ENCODE measurements at regions not wholly inside any gene's neighbourhood (a gene's known extent, or its start where the extent isn't known, plus 50 kb on each side); places are given as distances from the start of the nearest gene placed in this dataset.

DNA sequence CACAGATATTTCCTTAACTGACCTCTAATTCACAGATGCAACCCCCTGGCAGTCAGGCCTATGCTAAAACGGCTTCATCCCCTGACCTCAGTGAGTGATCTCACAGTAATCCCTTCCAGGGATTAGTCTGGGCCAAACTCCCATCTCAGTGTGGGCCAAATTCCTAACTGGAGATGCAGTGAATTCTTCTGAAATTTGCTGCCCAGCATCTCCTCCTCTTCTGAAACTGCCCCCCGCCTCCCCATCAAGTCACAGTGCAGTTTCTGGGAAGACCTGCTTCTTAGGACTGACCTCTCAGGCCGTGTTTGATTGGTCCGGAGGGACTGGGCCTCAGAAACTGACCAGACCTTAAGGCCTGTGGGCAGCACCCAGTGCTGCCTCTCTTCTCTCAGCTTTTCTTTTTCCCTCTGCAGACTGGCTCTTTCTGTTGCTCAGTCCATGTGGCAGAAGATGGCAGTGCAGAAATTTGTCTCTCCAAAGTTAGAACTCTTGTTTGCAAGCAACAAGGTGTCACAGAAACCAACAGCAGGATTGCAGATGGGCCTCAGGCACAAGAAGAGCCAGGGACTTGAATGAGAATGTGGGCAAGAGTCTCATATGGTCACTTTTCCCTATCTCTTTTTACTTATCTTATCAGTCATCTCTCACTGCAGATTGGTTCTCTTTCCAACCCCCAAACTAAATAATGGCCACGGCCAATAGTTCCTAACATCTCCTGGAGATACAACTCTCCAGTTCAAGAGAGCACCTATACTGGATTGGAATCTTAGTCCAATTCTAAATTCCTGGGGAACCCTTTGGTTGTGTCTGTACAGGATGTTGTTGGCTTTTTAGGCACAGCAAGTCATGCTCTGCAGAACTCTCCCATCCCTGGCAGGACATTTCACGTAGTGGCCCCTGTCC is 95.5 kb upstream of the RALGPS2 start:
- TF ChIP-seq CTCF (IDR thresholded peaks at IDR 0.05) = peak; percentile 16
- Mint-ChIP-seq H3K27me3 (ENCODE audit: unreplicated experiment) (no peaks in the 10 kb centered on the region), H3K27ac (ENCODE audit: unreplicated experiment) (peak overlapping the region; percentile 85), H3K4me3 (ENCODE audit: unreplicated experiment) (no peak overlapping the region), H3K36me3 (ENCODE audit: unreplicated experiment) (no peaks in the 10 kb centered on the region), H3K4me1 (ENCODE audit: unreplicated experiment) (peaks cover 23% of the 10 kb centered on the region), H3K9me3 (ENCODE audit: unreplicated experiment) (no peaks in the 10 kb centered on the region)
- no peak for DNase-seq (ENCODE audit: extremely low spot score, unreplicated experiment)

DNA sequence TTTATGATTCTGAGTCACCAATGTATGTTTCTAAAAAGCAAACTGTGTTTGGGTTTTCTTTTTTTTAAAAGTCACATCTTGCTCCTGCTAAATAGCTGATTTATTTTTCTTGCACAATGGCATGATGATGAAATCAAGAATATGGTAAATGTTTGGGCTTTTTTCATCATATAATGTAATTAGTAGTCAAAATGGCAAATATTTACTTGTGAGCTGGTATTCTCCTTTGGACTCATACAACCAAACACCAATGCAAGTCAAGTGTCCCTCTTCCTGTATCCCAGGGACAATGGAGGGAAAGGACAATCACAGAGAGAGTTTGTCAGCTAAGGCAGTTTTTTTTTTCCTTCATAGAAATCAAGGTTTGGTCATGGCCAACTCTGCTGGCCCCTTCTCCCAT is 94.6 kb upstream of the RALGPS2 start:
- H3K27me3 Mint-ChIP-seq (ENCODE audit: unreplicated experiment) = no peaks in the 10 kb centered on the region
- no peak overlapping the region for H3K4me3 Mint-ChIP-seq (ENCODE audit: unreplicated experiment)
- H3K4me1 Mint-ChIP-seq (ENCODE audit: unreplicated experiment) = peaks cover 28% of the 10 kb centered on the region
- no peak overlapping the region for H3K27ac Mint-ChIP-seq (ENCODE audit: unreplicated experiment)
- DNase-seq (ENCODE audit: extremely low spot score, unreplicated experiment) = no peak
- TF ChIP-seq CTCF (IDR thresholded peaks at IDR 0.05) = no peak
- no peaks in the 10 kb centered on the region for H3K9me3 Mint-ChIP-seq (ENCODE audit: unreplicated experiment)
- no peaks in the 10 kb centered on the region for H3K36me3 Mint-ChIP-seq (ENCODE audit: unreplicated experiment)

DNA sequence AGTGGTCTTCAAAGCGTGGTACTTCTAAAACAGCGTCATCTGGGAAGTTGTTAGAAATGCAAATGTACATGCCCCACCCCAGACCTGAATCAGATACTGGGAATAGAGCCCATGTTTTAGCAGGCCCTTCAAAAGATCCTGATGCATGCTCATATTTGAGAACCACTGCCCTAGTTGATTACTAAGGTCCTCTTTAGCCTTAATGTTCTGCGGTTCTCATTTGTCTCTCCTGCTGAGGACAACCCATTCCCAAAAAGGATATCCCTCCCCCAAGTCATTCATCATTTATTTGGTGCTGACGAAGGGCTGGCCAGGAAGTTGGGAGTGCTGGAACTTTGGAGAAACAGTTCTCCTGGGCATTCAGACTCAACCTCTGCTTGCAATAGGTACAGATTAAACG is 92.4 kb upstream of the RALGPS2 start:
- H3K36me3 Mint-ChIP-seq (ENCODE audit: unreplicated experiment) = no peaks in the 10 kb centered on the region
- H3K9me3 Mint-ChIP-seq (ENCODE audit: unreplicated experiment) = no peaks in the 10 kb centered on the region
- no peak overlapping the region for H3K4me3 Mint-ChIP-seq (ENCODE audit: unreplicated experiment)
- peaks cover 28% of the 10 kb centered on the region for H3K4me1 Mint-ChIP-seq (ENCODE audit: unreplicated experiment)
- no peaks in the 10 kb centered on the region for H3K27me3 Mint-ChIP-seq (ENCODE audit: unreplicated experiment)
- DNase-seq (ENCODE audit: extremely low spot score, unreplicated experiment) = no peak
- no peak overlapping the region for H3K27ac Mint-ChIP-seq (ENCODE audit: unreplicated experiment)
- TF ChIP-seq CTCF (IDR thresholded peaks at IDR 0.05) = no peak

DNA sequence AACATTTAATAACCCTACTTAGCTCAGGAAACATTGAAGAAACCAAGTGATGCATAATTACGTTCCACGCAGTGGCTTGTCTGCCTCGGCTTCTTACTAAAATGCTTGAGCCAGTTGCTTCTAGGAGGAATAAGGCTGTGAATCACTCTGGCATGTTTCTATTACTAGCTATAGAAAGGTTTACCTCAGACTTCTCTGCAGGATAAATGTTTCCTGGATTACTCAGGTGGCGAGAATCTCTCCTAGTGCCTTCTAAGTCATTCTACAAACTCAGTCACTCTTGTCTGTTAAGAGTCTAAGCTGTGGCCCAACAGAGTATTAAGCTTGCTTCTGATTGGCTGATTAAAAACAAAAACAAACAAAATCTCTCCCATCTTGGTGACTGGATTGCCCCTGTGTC is 92.0 kb upstream of the RALGPS2 start:
- no peak for TF ChIP-seq CTCF (IDR thresholded peaks at IDR 0.05)
- peaks cover 28% of the 10 kb centered on the region for H3K4me1 Mint-ChIP-seq (ENCODE audit: unreplicated experiment)
- no peak for DNase-seq (ENCODE audit: extremely low spot score, unreplicated experiment)
- H3K9me3 Mint-ChIP-seq (ENCODE audit: unreplicated experiment) = no peaks in the 10 kb centered on the region
- H3K27ac Mint-ChIP-seq (ENCODE audit: unreplicated experiment) = no peak overlapping the region
- H3K4me3 Mint-ChIP-seq (ENCODE audit: unreplicated experiment) = no peak overlapping the region
- no peaks in the 10 kb centered on the region for H3K36me3 Mint-ChIP-seq (ENCODE audit: unreplicated experiment)
- H3K27me3 Mint-ChIP-seq (ENCODE audit: unreplicated experiment) = no peaks in the 10 kb centered on the region

- no peak for DNase-seq (ENCODE audit: extremely low spot score, unreplicated experiment)
- H3K27ac Mint-ChIP-seq (ENCODE audit: unreplicated experiment) = peak overlapping the region; percentile 48
Measured at GRCh38 chr1:178634445-178634844, 90.6 kb upstream of the RALGPS2 start.

More at GRCh38 chr1:178634445-178634844, 90.6 kb upstream of the RALGPS2 start:
- Mint-ChIP-seq H3K27me3 (ENCODE audit: unreplicated experiment) (no peaks in the 10 kb centered on the region), H3K4me3 (ENCODE audit: unreplicated experiment) (no peak overlapping the region), H3K9me3 (ENCODE audit: unreplicated experiment) (no peaks in the 10 kb centered on the region), H3K36me3 (ENCODE audit: unreplicated experiment) (no peaks in the 10 kb centered on the region), H3K4me1 (ENCODE audit: unreplicated experiment) (peaks cover 22% of the 10 kb centered on the region)
- no peak for TF ChIP-seq CTCF (IDR thresholded peaks at IDR 0.05)

Data from osteocyte (in vitro differentiated cells).